Stomach (tissue), 4 donors: ENCODE measurements at regions not wholly inside any gene's neighbourhood (a gene's known extent, or its start where the extent isn't known, plus 50 kb on each side); places are given as distances from the start of the nearest gene placed in this dataset.

Experiments used
- CTCF ChIP-seq, 7 experiments: fragments of 450-650 bp in 4 of 7; fragments of 200-600 bp in 3 of 7; sonication (generic) in 3 of 7; IDR thresholded peaks; one replicate each; pipeline ENCODE4 v1.5.1; 2016 to 2019; ENCODE audit warnings: antibody characterized with exemption in 7 of 7, control low read depth in 2 of 7, mild to moderate bottlenecking in 1 of 7
- EP300 ChIP-seq: sonication (generic); formaldehyde crosslinking; IDR thresholded peaks from one replicate; pipeline ENCODE4 v1.6.1; 2017; ENCODE audit warnings: antibody characterized with exemption
- POLR2A ChIP-seq, 4 donors: fragments of 450-650 bp; IDR thresholded peaks; one replicate each; pipeline ENCODE4 v1.6.1; 2016; ENCODE audit warnings: antibody characterized with exemption in 4 of 4, control low read depth in 2 of 4, mild to moderate bottlenecking in 1 of 4, moderate library complexity in 1 of 4

GRCh38 chr14:88981948-88982347, 157.5 kb downstream of the TTC8 start:
- TF ChIP-seq CTCF (IDR thresholded peaks at IDR 0.05) (no peak), EP300 (no peak), POLR2A (IDR thresholded peaks at IDR 0.05) (no peak)
